Transverse colon (tissue), 4 donors: ENCODE measurements at regions not wholly inside any gene's neighbourhood (a gene's known extent, or its start where the extent isn't known, plus 50 kb on each side); places are given as distances from the start of the nearest gene placed in this dataset.

Experiments used
- DNase-seq: peaks from one replicate; pipeline ENCODE4 v3.0.0-alpha.2; 2019
- H3K27ac ChIP-seq, 4 donors: fragments of 200-600 bp; sonication (generic); 2 replicates each; pipeline ENCODE4 v1.5.1; 2016 to 2018; ENCODE audit warnings: inconsistent platforms in 4 of 4
- H3K27me3 ChIP-seq: fragments of 200-600 bp; sonication (generic); 2 replicates; pipeline ENCODE4 v1.5.1; 2017; ENCODE audit warnings: inconsistent platforms
- H3K36me3 ChIP-seq, 4 donors: fragments of 200-600 bp; sonication (generic); 2 replicates each; pipeline ENCODE4 v1.5.1; 2017 to 2019; ENCODE audit warnings: inconsistent platforms in 4 of 4
- H3K4me1 ChIP-seq, 4 donors: fragments of 200-600 bp; sonication (generic); 2 replicates each; pipeline ENCODE4 v1.5.1; 2017 to 2020; ENCODE audit warnings: inconsistent platforms in 4 of 4
- H3K4me3 ChIP-seq, 4 donors: fragments of 200-600 bp; sonication (generic); 1 replicate in 1 of 4; 2 replicates in 3 of 4; pipeline versions ENCODE4 v1.5.1 to v1.6.1; 2017 to 2019; ENCODE audit warnings: inconsistent platforms in 4 of 4
- H3K9me3 ChIP-seq, 2 donors: fragments of 200-600 bp; sonication (generic); 2 replicates each; pipeline ENCODE4 v1.5.1; 2017 to 2019; ENCODE audit warnings: inconsistent platforms in 2 of 2
- CTCF ChIP-seq, 5 experiments: fragments of 200-600 bp in 3 of 5; fragments of 450-650 bp in 2 of 5; sonication (generic) in 3 of 5; IDR thresholded peaks; 1 replicate in 2 of 5; 2 replicates in 3 of 5; pipeline ENCODE4 v1.5.1; 2016 to 2017; ENCODE audit warnings: antibody characterized with exemption in 5 of 5, inconsistent platforms in 3 of 5, mild to moderate bottlenecking in 2 of 5, moderate library complexity in 1 of 5
- EP300 ChIP-seq: sonication (generic); formaldehyde crosslinking; IDR thresholded peaks from one replicate; pipeline ENCODE4 v1.6.1; 2017; ENCODE audit warnings: antibody characterized with exemption, low read depth
- POLR2A ChIP-seq: fragments of 450-650 bp; IDR thresholded peaks from one replicate; pipeline ENCODE4 v1.6.1; 2016; ENCODE audit warnings: antibody characterized with exemption, mild to moderate bottlenecking, moderate library complexity
- POLR2AphosphoS5 ChIP-seq, 3 donors: sonication (generic); formaldehyde crosslinking; IDR thresholded peaks; one replicate each; pipeline ENCODE4 v1.6.1; 2016; ENCODE audit warnings: antibody characterized with exemption in 3 of 3
- WGBS, 2 donors: methylation state at CpG; one replicate each; pipeline ENCODE4 v1.1.5; 2018; ENCODE audit warnings: low coverage in 1 of 2; 5-methylcytosine and 5-hydroxymethylcytosine counted together
- in situ Hi-C, 4 donors: fragments of 200-750 bp; cut with MboI; loops; one replicate each; pipeline versions ENCODE4 v1.15.0 to v1.15.1; 2017; ENCODE audit warnings: low sequenced_read_pairs in 3 of 4, low pct_ligation_motif_present in 1 of 4, low pct_unique_long_range_greater_than_20kb in 1 of 4
- intact Hi-C: fragments of 100-400 bp; cut with DNase I; formaldehyde crosslinking; loops from one replicate; pipeline ENCODE4 v1.15.1; 2023; ENCODE audit warnings: low total_unique reads

- WGBS, 2 donors = 66 to 75% methylated on average over 2 of the region's 2 CpGs
- Histone ChIP-seq H3K36me3 (no peaks in the 10 kb centered on the region), H3K9me3 (no peaks in the 10 kb centered on the region), H3K27ac (no peak overlapping the region), H3K4me1 (no peaks in the 10 kb centered on the region), H3K4me3 (no peak overlapping the region), H3K27me3 (no peaks in the 10 kb centered on the region)
- DNase-seq = no peak
- TF ChIP-seq POLR2AphosphoS5 (IDR thresholded peaks at IDR 0.05) = no peak
- TF ChIP-seq CTCF (IDR thresholded peaks at IDR 0.05) = no peak
- TF ChIP-seq POLR2A = no peak
- no peak for TF ChIP-seq EP300
- intact Hi-C loops (no loop called here), in situ Hi-C loops (no loop called here)
These were observed 151.6 kb downstream of the TMEM26 start for GRCh38 chr10:61301575-61301974.

GRCh38 chr10:61299841-61300240, 153.3 kb downstream of the TMEM26 start:
- Histone ChIP-seq H3K27ac (no peak overlapping the region), H3K9me3 (no peaks in the 10 kb centered on the region), H3K4me1 (peaks cover 0 to 1% (median 0%) of the 10 kb centered on the region in 4 donors), H3K4me3 (no peak overlapping the region), H3K36me3 (no peaks in the 10 kb centered on the region), H3K27me3 (no peaks in the 10 kb centered on the region)
- TF ChIP-seq POLR2A (no peak), EP300 (no peak), CTCF (IDR thresholded peaks at IDR 0.05) (no peak), POLR2AphosphoS5 (IDR thresholded peaks at IDR 0.05) (no peak)
- DNase-seq = no peak
- intact Hi-C loops (no loop called here), in situ Hi-C loops (loop anchor here in 2 of 4 donors (10.0 to 25.0 kb wide), 2 partner anchors 485 to 488 kb away; no protein-coding TSS in a partner anchor)
- 81 to 97% methylated on average over 3 of the region's 3 CpGs for WGBS, 2 donors

- TF ChIP-seq EP300 (no peak), POLR2AphosphoS5 (IDR thresholded peaks at IDR 0.05) (no peak), CTCF (IDR thresholded peaks at IDR 0.05) (no peak), POLR2A (no peak)
- Histone ChIP-seq H3K9me3 (no peaks in the 10 kb centered on the region), H3K4me3 (no peak overlapping the region), H3K4me1 (peaks cover 0 to 8% (median 0%) of the 10 kb centered on the region in 4 donors), H3K27ac (no peak overlapping the region), H3K27me3 (no peaks in the 10 kb centered on the region), H3K36me3 (no peaks in the 10 kb centered on the region)
- in situ Hi-C loops = loop anchor here in 2 of 4 donors (10.0 to 25.0 kb wide), 2 partner anchors 484 to 487 kb away; no protein-coding TSS in a partner anchor
- intact Hi-C loops = no loop called here
- no peak for DNase-seq
- 83 to 90% methylated on average over 2 of the region's 2 CpGs for WGBS, 2 donors
These were observed 154.0 kb downstream of the TMEM26 start for GRCh38 chr10:61299156-61299555.

GRCh38 chr10:61298194-61298593, 155.0 kb downstream of the TMEM26 start:
- H3K36me3 ChIP-seq = no peaks in the 10 kb centered on the region
- DNase-seq = no peak
- no peaks in the 10 kb centered on the region for H3K9me3 ChIP-seq
- H3K27ac ChIP-seq = no peak overlapping the region
- WGBS, 2 donors = 60 to 85% methylated on average over 3 of the region's 3 CpGs
- H3K4me1 ChIP-seq = peaks cover 0 to 12% (median 0%) of the 10 kb centered on the region in 4 donors
- H3K4me3 ChIP-seq = no peak overlapping the region
- in situ Hi-C loops (loop anchor here in 2 of 4 donors (10.0 to 25.0 kb wide), 2 partner anchors 483 to 486 kb away; no protein-coding TSS in a partner anchor), intact Hi-C loops (no loop called here)
- TF ChIP-seq CTCF (IDR thresholded peaks at IDR 0.05) (no peak), EP300 (no peak), POLR2AphosphoS5 (IDR thresholded peaks at IDR 0.05) (no peak), POLR2A (no peak)
- no peaks in the 10 kb centered on the region for H3K27me3 ChIP-seq
